ENCODE measurements at regions not wholly inside any gene's neighbourhood (a gene's known extent, or its start where the extent isn't known, plus 50 kb on each side); places are given as distances from the start of the nearest gene placed in this dataset.
"Not testable (repeated sequence)": the region's sequence is repeated elsewhere in the genome, so short reads cannot be mapped to it uniquely, and the experiment has no call there.

GRCh38 chr2:160816916-160817499, 323.4 kb upstream of the RBMS1 start:
- DNase-seq: peak; percentile 66

DNA sequence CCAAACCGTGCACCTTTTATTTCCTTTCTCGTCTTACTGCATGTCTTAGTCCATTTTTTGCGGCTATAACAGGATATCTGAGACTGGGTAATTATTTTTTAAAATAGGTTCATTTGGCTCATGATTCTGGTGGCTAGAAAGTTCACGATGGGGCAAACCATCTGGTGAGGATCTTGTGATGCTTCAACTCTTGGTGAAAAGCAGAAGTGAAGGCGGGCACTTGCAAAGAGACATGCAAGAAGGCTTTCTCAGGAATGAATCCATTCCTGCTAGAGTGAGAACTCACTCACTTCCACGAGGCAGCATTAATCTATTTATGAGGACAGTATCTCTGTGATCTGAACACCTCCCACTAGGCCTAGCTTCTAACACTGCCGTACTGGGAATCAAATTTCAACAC, 327.1 kb upstream of the RBMS1 start:
- no peak for DNase-seq

GRCh38 chr2:160822006-160822405, 328.4 kb upstream of the RBMS1 start:
- no peak for DNase-seq

GRCh38 chr2:160825433-160825832, 331.8 kb upstream of the RBMS1 start:
- no peak for DNase-seq

DNA sequence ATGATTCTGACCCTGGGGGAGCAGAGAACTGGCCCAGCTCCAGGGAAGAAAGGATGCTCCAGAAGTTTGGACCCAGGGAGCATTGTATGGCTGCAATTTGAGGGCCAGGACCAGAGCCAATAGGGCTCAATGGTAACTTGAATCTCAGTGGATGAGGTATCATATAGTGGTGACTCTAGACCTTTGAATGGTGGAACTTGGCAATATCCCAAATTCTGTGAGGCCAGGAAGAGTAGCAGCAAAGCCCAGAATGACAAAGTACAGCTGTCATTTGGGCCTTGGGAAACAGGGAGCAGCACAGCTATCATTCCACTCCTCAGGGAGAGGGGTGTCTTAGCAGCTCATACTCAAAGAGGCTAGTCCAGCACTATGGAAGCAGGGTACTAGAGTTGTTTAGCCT, 332.9 kb upstream of the RBMS1 start:
- DNase-seq: no peak

- no peak for DNase-seq
Measured at GRCh38 chr2:160828076-160828475, 332.2 kb upstream of the TANK start.

DNA sequence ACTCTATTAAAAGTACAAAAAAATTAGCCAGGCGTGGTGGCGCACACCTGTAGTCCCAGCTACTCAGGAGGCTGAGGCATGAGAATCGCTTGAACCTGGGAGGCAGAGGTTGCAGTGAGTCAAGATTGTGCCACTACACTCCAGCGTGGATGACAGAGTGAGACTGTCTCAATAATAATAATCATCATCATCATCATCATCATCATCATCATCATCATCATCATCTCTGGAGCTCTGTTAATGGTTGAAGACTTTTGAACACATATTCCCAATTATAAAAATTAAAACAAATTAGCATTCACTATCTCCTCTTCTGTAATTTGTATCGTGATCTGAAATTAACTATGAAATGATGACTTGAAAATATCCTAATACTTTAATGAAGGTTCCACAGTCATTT, 327.8 kb upstream of the TANK start:
- not testable (repeated sequence) for DNase-seq

DNA sequence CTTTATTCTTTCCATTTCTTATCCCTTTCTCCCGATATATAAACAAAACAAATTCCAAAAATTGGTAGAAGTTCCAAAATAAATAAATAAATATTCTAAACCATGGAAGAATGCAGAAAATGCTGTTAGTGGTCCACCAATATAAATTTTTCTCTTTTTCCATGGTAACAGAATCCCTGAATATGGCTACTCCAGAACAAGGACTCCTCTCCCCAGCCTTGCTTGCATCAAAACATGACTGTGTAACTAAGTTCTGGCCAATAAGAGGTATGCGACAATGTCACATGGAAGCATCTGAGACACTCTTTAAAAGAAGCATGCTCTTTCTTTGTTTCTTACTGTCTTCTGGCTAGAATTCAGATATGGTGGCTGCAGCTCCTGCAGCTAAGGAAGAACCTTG, 325.1 kb upstream of the TANK start:
- DNase-seq: no peak

DNA sequence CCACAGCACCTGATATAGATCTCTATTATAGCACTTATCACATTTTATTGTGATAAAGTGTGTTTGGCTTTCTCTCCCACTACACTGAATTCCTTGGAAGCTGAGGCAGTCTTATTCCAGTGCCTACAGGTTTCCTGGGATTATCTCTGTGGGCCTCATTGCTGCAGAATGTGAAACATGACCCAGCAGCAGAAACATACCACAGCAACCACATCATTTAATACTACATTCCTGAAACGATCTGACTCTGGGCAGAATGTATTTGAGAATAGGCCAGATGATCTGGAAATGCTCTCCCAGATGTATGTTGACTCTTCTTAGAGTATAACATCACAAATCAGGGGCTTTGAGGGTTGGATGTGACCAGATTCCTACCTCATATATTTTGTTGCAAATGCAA, 323.5 kb upstream of the TANK start:
- DNase-seq: no peak

DNA sequence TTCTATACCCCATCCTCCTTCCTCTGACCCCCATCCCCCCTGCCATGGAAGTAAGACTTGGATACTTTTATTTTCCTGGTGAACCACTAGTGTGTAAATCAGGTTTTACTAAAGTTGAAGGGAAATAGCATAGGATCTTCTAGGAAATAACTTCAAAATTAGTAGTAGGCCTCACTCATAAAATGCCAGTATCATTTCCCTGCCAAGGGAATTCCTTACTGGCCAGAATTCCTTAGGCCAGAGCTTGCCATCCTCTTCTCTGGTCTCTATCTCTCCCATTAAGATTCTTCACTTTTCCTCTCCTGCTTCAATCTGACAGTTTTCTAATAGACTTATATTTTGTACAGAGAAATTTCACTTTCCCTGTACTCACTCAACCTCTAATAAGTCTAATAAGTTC, 322.8 kb upstream of the TANK start:
- no peak for DNase-seq

GRCh38 chr2:160838147-160838546, 322.1 kb upstream of the TANK start:
- DNase-seq: no peak

DNA sequence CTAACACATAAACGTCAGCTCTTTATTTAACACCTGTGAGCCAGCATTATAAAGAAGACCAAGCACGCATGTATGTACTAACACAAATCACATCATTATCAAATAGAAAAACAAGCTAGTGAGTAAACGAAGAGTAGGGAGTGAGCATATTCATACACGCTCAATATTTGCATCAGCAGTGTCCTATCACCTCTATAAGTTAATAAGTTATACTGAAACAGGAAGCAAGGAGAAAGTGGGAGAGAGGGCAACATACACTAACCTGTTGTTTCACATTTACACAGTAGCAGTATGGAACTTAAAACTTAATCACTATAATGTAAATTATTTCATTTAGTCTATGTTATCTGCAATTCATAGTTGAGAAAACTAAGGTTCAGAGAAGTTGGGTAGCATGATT, 321.5 kb upstream of the TANK start:
- DNase-seq: no peak

DNA sequence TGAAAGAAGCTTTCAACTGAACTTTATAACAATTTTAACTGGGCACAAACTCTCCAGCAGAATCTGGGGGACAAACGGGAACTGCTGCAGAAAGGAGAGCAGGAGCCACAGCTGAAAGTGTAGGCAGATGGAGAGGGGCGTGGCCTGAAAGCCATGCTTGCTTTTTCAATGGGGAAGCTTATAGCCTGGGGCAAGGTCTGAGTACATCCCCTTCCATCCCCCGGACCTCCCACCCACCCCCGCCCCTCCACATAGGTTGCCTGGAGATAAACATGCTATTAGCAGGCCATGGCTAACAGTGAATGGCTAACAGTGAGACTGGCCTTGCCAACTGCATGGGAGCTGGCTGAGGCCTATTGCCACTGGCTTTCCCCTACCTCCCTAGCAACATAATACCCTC, 317.9 kb upstream of the TANK start:
- no peak for DNase-seq

DNA sequence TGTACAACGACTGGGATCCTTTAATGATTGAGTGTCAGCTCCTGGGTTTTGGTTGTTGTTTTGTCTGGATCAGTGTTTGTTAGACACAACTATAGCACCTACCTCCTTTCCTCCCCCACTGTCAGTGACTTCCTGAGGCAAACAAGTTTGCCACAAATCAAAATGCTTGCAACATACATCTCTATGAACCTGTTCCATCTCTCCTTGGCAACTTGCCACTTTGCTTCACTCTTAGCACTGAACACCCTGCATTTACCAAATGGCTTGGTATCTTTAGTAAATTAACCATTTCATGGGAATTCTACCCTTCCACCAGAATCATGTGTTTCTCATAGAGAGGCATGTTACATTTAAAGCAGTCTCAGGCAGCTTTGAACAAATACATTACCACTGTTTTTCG, 301.1 kb upstream of the TANK start:
- no peak for DNase-seq

DNA sequence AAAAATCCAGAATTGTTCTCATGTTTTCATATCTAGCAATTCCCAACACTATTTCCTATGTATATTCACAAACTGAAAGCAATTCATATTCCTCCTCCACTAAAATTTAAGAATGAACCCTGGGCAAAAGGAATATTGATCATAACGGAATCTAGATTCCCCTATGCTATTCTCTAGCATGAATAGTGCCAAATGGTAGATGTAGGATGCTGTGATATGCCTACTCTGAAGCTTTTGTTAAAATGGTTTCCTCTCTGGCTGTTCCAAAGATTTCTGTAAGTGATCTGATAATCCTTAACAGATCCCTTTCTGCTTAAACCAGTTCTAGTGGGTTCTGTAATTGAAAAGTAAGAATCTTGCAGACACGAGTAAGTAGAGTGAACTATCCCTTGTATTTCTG, 298.0 kb upstream of the TANK start:
- DNase-seq: no peak

DNA sequence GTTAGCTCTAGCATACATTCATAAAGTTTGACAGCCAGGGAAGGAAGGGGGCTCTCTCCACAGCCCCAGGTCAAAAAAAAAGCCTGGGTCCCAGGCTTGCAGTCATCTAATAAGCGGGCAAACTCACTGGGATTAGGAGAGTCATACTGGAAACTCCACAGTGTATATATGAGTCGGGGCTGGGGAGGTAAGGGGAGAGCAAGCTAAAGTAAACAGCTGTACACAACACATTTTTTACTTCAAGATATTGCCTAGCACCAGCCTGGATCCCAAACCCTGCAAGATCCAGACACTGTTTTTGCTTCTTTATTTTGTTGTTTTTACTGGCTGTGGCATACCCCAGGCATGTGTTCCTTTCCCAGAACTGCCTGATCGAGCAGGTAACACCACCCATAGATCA, 291.3 kb upstream of the TANK start:
- DNase-seq: no peak

- DNase-seq: no peak
Measured at GRCh38 chr2:160869411-160869810, 290.8 kb upstream of the TANK start.

DNA sequence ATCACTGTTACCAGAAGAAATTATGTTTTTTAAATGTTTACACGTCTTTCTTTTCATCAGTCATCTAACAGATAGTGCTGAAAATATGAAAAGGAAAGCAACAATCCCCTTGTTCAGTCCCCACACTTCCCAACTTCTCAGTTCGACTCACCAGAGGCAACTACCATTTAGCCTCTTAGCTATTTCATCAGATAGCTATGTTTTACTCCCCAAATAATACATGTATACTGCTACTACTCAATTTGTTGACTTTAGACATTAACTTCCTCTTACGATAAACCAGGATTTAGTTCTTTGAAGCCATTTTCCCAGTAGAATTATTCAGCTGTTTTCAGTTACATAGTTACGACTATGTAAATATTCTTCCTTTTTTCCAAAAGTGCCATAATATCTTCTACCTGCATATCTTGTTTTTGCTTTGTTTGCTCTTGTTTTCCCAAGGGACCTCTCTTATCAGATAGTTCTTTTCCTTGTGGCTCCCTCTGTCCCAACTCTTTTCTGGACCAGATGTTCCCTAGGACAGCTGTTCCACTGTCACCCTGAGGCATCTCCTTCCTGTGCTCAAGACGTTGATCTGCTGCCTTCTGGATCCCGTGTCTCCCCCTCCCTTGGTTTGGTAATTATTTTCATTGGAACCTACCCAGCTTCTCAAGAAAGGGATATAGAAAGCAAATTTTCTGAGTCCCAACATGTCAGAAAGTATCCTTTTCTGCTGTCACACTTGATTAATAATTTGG, 289.3 kb upstream of the TANK start:
- no peak for DNase-seq

DNA sequence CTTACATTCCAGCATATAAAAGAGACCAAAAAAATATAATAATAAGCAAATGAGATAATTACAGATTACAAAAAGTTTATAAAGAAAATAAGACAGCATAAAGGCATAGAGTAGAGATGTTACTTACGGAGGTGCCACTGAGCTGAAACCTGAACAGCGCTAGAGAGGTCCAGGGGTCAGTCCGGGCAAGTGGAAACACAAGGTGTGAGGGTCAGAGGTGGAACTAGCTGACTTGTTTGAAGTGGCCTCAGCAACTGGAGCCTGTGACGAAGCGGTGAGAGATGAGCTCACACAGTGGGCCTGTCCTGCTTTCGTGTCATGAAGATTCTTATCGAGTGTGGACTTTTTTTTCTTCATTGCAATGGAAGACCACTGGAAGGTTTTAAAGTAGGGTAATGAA, 288.3 kb upstream of the TANK start:
- no peak for DNase-seq

GRCh38 chr2:160876029-160876428, 284.2 kb upstream of the TANK start:
- no peak for DNase-seq

- no peak for DNase-seq
Measured at GRCh38 chr2:160876765-160877164, 283.5 kb upstream of the TANK start.

GRCh38 chr2:160878618-160879017, 281.6 kb upstream of the TANK start:
- no peak for DNase-seq

- DNase-seq: no peak
Measured at GRCh38 chr2:160882906-160883305, 277.3 kb upstream of the TANK start.

DNA sequence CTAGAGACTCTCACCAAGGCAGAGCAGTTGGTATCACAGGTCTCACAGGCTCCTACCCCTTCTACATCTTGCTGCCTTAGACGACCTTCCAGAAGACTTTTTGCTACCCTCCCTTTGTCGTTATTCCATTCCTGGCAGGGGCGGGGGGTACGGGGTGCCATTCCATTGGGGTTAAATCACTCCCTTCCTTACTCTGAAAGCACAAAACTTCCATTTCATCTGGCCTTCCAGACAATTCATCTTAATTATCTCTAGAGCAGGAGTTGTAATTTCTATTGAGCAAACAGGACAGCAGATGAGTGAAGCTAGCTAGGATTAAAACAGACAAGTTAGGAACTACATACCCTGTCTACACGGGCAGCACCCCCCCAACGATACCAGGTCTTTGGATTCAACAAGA, 276.2 kb upstream of the TANK start:
- no peak for DNase-seq
